Endodermal cell (in vitro differentiated cells): ENCODE measurements at regions not wholly inside any gene's neighbourhood (a gene's known extent, or its start where the extent isn't known, plus 50 kb on each side); places are given as distances from the start of the nearest gene placed in this dataset.

Source experiments
- DNase-seq: peaks from one replicate; pipeline ENCODE4 v3.0.0-alpha.2; 2017
- H3K27ac ChIP-seq: 2 replicates; pipeline ENCODE4 v1.5.1; 2013; ENCODE audit warnings: mild to moderate bottlenecking, low read depth, low read length, moderate library complexity
- H3K27me3 ChIP-seq: 2 replicates; pipeline ENCODE4 v1.6.1; 2013; ENCODE audit warnings: mild to moderate bottlenecking, low read length, moderate library complexity; ENCODE audit not compliant: insufficient read depth, control insufficient read depth, poor library complexity, severe bottlenecking
- H3K36me3 ChIP-seq: 2 replicates; pipeline ENCODE4 v1.7.0; 2013; ENCODE audit warnings: mild to moderate bottlenecking, low read length, moderate library complexity; ENCODE audit not compliant: control insufficient read depth, insufficient read depth
- H3K4me1 ChIP-seq: one replicate; pipeline ENCODE4 v1.7.0; 2013; ENCODE audit warnings: low read length; ENCODE audit not compliant: control insufficient read depth, insufficient read depth
- H3K4me3 ChIP-seq: 2 replicates; pipeline ENCODE4 v1.5.1; 2013; ENCODE audit warnings: mild to moderate bottlenecking, low read length, moderate library complexity
- H3K9ac ChIP-seq: 2 replicates; pipeline ENCODE4 v1.6.1; 2013; ENCODE audit warnings: mild to moderate bottlenecking, low read length, moderate library complexity; ENCODE audit not compliant: poor library complexity, severe bottlenecking; ENCODE audit errors: extremely low read depth
- H3K9me3 ChIP-seq: 2 replicates; pipeline ENCODE4 v1.6.1; 2013; ENCODE audit warnings: mild to moderate bottlenecking, low read length, moderate library complexity; ENCODE audit not compliant: control insufficient read depth
- H3K27ac Mint-ChIP-seq: 2 replicates; pipeline ENCODE4 v1.8.0; 2020; ENCODE audit warnings: mixed read lengths
- H3K27me3 Mint-ChIP-seq: 2 replicates; pipeline ENCODE4 v1.8.0; 2021; ENCODE audit warnings: mild to moderate bottlenecking, mixed read lengths; ENCODE audit not compliant: insufficient read depth
- H3K36me3 Mint-ChIP-seq: 2 replicates; pipeline ENCODE4 v1.8.0; 2020; ENCODE audit warnings: low read depth, mixed read lengths
- H3K4me1 Mint-ChIP-seq: 2 replicates; pipeline ENCODE4 v1.8.0; 2020; ENCODE audit warnings: mixed read lengths
- H3K4me3 Mint-ChIP-seq: 2 replicates; pipeline ENCODE4 v1.8.0; 2020; ENCODE audit warnings: mild to moderate bottlenecking, moderate library complexity, mixed read lengths
- H3K9me3 Mint-ChIP-seq: 2 replicates; pipeline ENCODE4 v1.8.0; 2020; ENCODE audit warnings: mild to moderate bottlenecking, mixed read lengths
- WGBS, 2 experiments: methylation state at CpG; one replicate each; pipeline versions ENCODE4 v1.1.5 to v1.1.7; 2013; ENCODE audit warnings: missing lambda C conversion rate in 2 of 2, mixed read lengths in 1 of 2; ENCODE audit not compliant: insufficient coverage in 1 of 2, insufficient read length in 1 of 2; 5-methylcytosine and 5-hydroxymethylcytosine counted together
- TF ChIP-seq, protein P1 (sequence below): fragments of 200-600 bp; sonication (generic); conservative IDR thresholded peaks from 2 replicates; pipeline ENCODE4 v1.5.0; 2021; ENCODE audit warnings: antibody characterized with exemption, mild to moderate bottlenecking

DNA sequence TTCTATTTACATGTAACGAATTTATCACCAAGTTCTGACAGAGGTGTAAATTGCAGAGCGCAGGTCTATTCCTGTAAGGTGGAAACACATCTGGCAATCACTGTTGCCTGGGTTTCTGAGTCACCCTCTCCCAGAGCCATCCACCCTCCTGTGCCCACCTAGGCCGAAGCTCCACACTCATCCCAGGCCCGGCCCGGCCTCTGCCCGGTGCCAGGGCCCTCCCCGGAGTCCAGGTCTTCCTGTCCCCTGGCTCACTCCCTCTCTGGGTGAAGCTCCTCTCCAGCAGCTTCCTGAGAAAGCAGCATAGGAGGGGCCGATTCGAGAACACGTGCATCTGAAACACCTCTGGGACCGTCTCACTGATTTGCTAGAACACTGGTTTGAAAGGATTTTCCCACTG is 308.2 kb downstream of the SHANK2 start:
- Mint-ChIP-seq H3K9me3 (peaks cover 39% of the 10 kb centered on the region), H3K36me3 (peaks cover 17% of the 10 kb centered on the region)
- TF ChIP-seq, protein P1, sequence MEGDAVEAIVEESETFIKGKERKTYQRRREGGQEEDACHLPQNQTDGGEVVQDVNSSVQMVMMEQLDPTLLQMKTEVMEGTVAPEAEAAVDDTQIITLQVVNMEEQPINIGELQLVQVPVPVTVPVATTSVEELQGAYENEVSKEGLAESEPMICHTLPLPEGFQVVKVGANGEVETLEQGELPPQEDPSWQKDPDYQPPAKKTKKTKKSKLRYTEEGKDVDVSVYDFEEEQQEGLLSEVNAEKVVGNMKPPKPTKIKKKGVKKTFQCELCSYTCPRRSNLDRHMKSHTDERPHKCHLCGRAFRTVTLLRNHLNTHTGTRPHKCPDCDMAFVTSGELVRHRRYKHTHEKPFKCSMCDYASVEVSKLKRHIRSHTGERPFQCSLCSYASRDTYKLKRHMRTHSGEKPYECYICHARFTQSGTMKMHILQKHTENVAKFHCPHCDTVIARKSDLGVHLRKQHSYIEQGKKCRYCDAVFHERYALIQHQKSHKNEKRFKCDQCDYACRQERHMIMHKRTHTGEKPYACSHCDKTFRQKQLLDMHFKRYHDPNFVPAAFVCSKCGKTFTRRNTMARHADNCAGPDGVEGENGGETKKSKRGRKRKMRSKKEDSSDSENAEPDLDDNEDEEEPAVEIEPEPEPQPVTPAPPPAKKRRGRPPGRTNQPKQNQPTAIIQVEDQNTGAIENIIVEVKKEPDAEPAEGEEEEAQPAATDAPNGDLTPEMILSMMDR = no peak

DNA sequence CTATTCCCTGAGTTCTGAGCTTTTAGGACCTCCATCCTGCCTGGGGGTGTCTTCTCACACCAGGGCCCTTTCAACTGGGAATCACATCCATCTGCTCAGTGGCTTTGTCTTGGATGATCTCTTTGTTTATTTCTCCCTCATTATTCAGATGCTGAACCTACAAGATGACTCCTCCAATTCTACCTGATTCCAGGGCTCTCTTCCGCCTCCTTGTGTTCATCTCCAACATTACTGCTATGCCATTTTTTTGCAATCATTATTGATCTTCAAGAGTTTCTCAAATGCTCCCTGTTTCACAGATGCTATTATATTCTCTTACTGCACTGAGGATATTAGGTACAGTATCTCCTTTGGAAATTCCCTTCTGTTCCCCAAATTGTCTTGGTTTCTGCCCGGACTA is 307.7 kb downstream of the SHANK2 start:
- peaks cover 38% of the 10 kb centered on the region for H3K9me3 Mint-ChIP-seq
- H3K4me3 ChIP-seq = no peak overlapping the region
- H3K9ac ChIP-seq = no peak overlapping the region
- 86 to 89% methylated on average over 2 of the region's 2 CpGs for WGBS, 2 experiments
- H3K27me3 Mint-ChIP-seq = no peaks in the 10 kb centered on the region
- H3K9me3 ChIP-seq = peaks cover 27% of the 10 kb centered on the region
- no peak overlapping the region for H3K27ac ChIP-seq
- no peaks in the 10 kb centered on the region for H3K4me1 Mint-ChIP-seq
- DNase-seq = no peak
- H3K27me3 ChIP-seq = no peaks in the 10 kb centered on the region
- no peaks in the 10 kb centered on the region for H3K4me1 ChIP-seq
- TF ChIP-seq, protein P1 = peak; percentile 66
- H3K4me3 Mint-ChIP-seq = no peak overlapping the region
- H3K36me3 ChIP-seq = no peaks in the 10 kb centered on the region
- H3K36me3 Mint-ChIP-seq = peaks cover 17% of the 10 kb centered on the region
- H3K27ac Mint-ChIP-seq = no peak overlapping the region

More for the DNA sequence above, 308.2 kb downstream of the SHANK2 start:
- H3K9ac ChIP-seq = no peak overlapping the region
- Mint-ChIP-seq H3K4me3 (no peak overlapping the region), H3K27ac (no peak overlapping the region), H3K27me3 (no peaks in the 10 kb centered on the region), H3K4me1 (no peaks in the 10 kb centered on the region)
- DNase-seq = no peak
- H3K4me3 ChIP-seq = no peak overlapping the region
- peaks cover 27% of the 10 kb centered on the region for H3K9me3 ChIP-seq
- no peak overlapping the region for H3K27ac ChIP-seq
- H3K4me1 ChIP-seq = no peaks in the 10 kb centered on the region
- H3K36me3 ChIP-seq = no peaks in the 10 kb centered on the region
- 92 to 95% methylated on average over 11 of the region's 11 CpGs for WGBS, 2 experiments
- H3K27me3 ChIP-seq = no peaks in the 10 kb centered on the region

DNA sequence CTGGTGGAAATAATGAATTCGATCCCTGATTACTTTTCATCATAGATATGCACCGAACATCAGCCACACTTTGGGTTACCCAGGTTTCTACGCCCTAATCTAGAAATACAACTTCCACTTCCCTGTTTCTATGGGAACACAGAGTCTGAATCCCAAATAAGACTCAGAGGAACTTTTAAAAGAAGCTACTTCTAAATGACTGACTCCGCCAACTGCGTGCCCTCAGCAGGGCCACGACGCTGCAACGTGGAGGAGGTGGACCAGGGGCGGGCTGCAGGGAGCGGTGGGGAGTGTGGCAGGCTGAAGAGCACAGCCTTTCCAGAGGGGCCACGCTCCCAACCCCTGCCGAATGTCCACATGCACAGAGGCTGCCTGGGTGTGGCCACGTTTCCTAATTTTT is 304.0 kb downstream of the SHANK2 start:
- Histone ChIP-seq H3K4me3 (no peak overlapping the region), H3K36me3 (no peaks in the 10 kb centered on the region), H3K27ac (no peak overlapping the region), H3K9me3 (peaks cover 9% of the 10 kb centered on the region), H3K4me1 (no peaks in the 10 kb centered on the region), H3K27me3 (no peaks in the 10 kb centered on the region), H3K9ac (no peak overlapping the region)
- Mint-ChIP-seq H3K4me1 (no peaks in the 10 kb centered on the region), H3K9me3 (peaks cover 20% of the 10 kb centered on the region), H3K27ac (no peak overlapping the region), H3K4me3 (no peak overlapping the region), H3K27me3 (no peaks in the 10 kb centered on the region), H3K36me3 (peaks cover 24% of the 10 kb centered on the region)
- TF ChIP-seq, protein P1 = no peak
- no peak for DNase-seq
- WGBS, 2 experiments = 93 to 94% methylated on average over 11 to 13 of the region's 13 CpGs
